PC-9 (cell line): ENCODE measurements at regions not wholly inside any gene's neighbourhood (a gene's known extent, or its start where the extent isn't known, plus 50 kb on each side); places are given as distances from the start of the nearest gene placed in this dataset.

Source experiments
- EZH2 ChIP-seq: fragments of 200-600 bp; sonication (generic); IDR thresholded peaks from 2 replicates; pipeline ENCODE4 v1.8.0; 2017; ENCODE audit warnings: antibody characterized with exemption, low read depth
- TF ChIP-seq, protein P1 (sequence below): fragments of 200-600 bp; sonication (generic); conservative IDR thresholded peaks from 2 replicates; pipeline ENCODE4 v1.6.1; 2017; ENCODE audit warnings: mixed run types, antibody characterized with exemption, mild to moderate bottlenecking, moderate library complexity

DNA sequence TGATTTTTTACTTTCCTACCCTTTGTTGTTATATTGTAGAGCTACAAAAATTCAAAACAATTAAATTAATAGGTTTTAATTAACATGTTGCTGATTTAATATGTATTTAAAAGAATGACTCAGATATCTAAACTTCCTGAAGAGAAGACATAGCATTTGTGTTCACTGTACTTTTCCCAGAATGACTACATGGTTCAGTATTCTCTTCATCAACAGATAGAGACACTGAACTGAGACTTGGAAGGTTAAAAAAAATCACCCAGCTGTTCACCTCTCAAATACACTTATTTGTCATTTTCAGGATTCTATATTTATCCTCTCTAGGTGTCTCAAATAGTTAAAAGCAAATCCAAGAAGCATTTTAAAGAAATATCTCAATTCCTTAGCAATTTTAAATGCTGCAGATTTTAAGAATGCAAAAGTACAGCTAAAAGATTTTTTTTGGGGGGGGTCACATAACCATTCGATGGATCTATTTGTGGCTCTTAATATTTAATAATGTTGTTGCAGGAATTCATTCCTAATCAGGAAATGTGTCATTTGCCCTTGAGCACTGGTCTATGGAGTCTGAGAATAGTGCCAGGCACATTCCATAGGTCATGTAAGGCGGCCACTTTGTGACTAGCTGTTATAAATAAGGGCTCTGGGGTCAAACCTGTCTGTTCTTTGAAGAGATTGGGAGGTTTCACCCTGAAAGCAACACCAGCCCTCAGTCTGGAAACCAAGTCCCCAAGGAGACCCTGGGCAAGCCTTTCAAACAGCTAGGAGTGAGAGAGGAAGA lies 463.1 kb downstream of the NR2F1-AS1 start:
- TF ChIP-seq, protein P1, sequence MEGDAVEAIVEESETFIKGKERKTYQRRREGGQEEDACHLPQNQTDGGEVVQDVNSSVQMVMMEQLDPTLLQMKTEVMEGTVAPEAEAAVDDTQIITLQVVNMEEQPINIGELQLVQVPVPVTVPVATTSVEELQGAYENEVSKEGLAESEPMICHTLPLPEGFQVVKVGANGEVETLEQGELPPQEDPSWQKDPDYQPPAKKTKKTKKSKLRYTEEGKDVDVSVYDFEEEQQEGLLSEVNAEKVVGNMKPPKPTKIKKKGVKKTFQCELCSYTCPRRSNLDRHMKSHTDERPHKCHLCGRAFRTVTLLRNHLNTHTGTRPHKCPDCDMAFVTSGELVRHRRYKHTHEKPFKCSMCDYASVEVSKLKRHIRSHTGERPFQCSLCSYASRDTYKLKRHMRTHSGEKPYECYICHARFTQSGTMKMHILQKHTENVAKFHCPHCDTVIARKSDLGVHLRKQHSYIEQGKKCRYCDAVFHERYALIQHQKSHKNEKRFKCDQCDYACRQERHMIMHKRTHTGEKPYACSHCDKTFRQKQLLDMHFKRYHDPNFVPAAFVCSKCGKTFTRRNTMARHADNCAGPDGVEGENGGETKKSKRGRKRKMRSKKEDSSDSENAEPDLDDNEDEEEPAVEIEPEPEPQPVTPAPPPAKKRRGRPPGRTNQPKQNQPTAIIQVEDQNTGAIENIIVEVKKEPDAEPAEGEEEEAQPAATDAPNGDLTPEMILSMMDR: no peak
- no peak for TF ChIP-seq EZH2
